Neural cell (in vitro differentiated cells): ENCODE measurements at regions not wholly inside any gene's neighbourhood (a gene's known extent, or its start where the extent isn't known, plus 50 kb on each side); places are given as distances from the start of the nearest gene placed in this dataset.

Experiments used
- H2AFZ ChIP-seq: fragments of 200-600, 300-800 bp; sonication (generic), shearing (Covaris generic); 2 replicates; pipeline ENCODE4 v1.6.0; 2014; ENCODE audit warnings: low read depth, mild to moderate bottlenecking, antibody characterized with exemption, low read length, moderate library complexity
- H3F3A ChIP-seq: fragments of 200-600 bp; shearing (Covaris generic); 2 replicates; pipeline ENCODE4 v1.6.1; 2016; ENCODE audit warnings: mild to moderate bottlenecking, moderate library complexity, mixed read lengths, antibody characterized with exemption, low read length; ENCODE audit not compliant: insufficient read depth, poor library complexity, severe bottlenecking
- H3K27ac ChIP-seq: fragments of 200-600, 300-800 bp; sonication (generic), shearing (Covaris generic); 2 replicates; pipeline ENCODE4 v1.5.1; 2014; ENCODE audit warnings: mild to moderate bottlenecking, low read length, moderate library complexity
- H3K27me3 ChIP-seq: fragments of 300-800, 200-600 bp; sonication (generic), shearing (Covaris generic); 2 replicates; pipeline ENCODE4 v1.6.0; 2014; ENCODE audit warnings: mild to moderate bottlenecking, low read depth, low read length, moderate library complexity; ENCODE audit not compliant: insufficient read depth
- H3K36me3 ChIP-seq: fragments of 300-800, 200-600 bp; sonication (generic), shearing (Covaris generic); 2 replicates; pipeline ENCODE4 v1.5.1; 2014; ENCODE audit warnings: mild to moderate bottlenecking, antibody characterized with exemption, low read length, moderate library complexity; ENCODE audit not compliant: insufficient read depth
- H3K4me2 ChIP-seq: fragments of 300-800, 200-600 bp; sonication (generic), shearing (Covaris generic); 2 replicates; pipeline ENCODE4 v1.6.0; 2014; ENCODE audit warnings: mild to moderate bottlenecking, low read length
- H3K4me3 ChIP-seq: fragments of 300-800, 200-600 bp; sonication (generic), shearing (Covaris generic); 2 replicates; pipeline ENCODE4 v1.5.1; 2014; ENCODE audit warnings: mild to moderate bottlenecking, low read length, moderate library complexity
- H3K79me2 ChIP-seq: fragments of 200-600 bp; shearing (Covaris generic); replicated peaks from 2 replicates; pipeline ENCODE4 v1.6.0; 2014; ENCODE audit warnings: mild to moderate bottlenecking, low read length, moderate library complexity; ENCODE audit not compliant: insufficient read depth
- H3K9ac ChIP-seq: fragments of 300-800, 200-600 bp; sonication (generic), shearing (Covaris generic); 2 replicates; pipeline ENCODE4 v1.6.1; 2016; ENCODE audit warnings: mild to moderate bottlenecking, low read length, mixed read lengths
- H3K9me2 ChIP-seq: fragments of 200-600 bp; shearing (Covaris generic); 2 replicates; pipeline ENCODE4 v1.6.1; 2016; ENCODE audit warnings: mild to moderate bottlenecking, low read length, mixed read lengths; ENCODE audit not compliant: insufficient read depth
- H3K9me3 ChIP-seq: fragments of 200-600, 300-800 bp; sonication (generic), shearing (Covaris generic); 2 replicates; pipeline ENCODE4 v1.6.1; 2016; ENCODE audit warnings: mild to moderate bottlenecking, mixed run types, low read length, moderate library complexity, mixed read lengths
- H4K20me1 ChIP-seq: fragments of 200-600 bp; shearing (Covaris generic); 2 replicates; pipeline ENCODE4 v1.6.1; 2016; ENCODE audit warnings: mild to moderate bottlenecking, mixed run types; ENCODE audit not compliant: insufficient read depth
- EP300 ChIP-seq: fragments of 450-650 bp; conservative IDR thresholded peaks from 2 replicates; pipeline ENCODE4 v1.6.1; 2014; ENCODE audit warnings: antibody characterized with exemption, mild to moderate bottlenecking, moderate library complexity; ENCODE audit not compliant: poor library complexity, severe bottlenecking
- EZH2 ChIP-seq: fragments of 200-600, 300-800 bp; shearing (Covaris generic), sonication (generic); IDR thresholded peaks from 2 replicates; pipeline ENCODE4 v1.6.1; 2014; ENCODE audit warnings: antibody characterized with exemption, low read length, borderline replicate concordance, mild to moderate bottlenecking; ENCODE audit not compliant: insufficient read depth, poor library complexity, severe bottlenecking
- MXI1 ChIP-seq: fragments of 450-650 bp; conservative IDR thresholded peaks from 2 replicates; pipeline ENCODE4 v1.6.1; 2014; ENCODE audit warnings: antibody characterized with exemption, mild to moderate bottlenecking; ENCODE audit not compliant: poor library complexity, severe bottlenecking
- POLR2AphosphoS5 ChIP-seq: IDR thresholded peaks from 2 replicates; pipeline ENCODE4 v1.6.1; 2012
- RAD21 ChIP-seq: fragments of 450-650 bp; conservative IDR thresholded peaks from 2 replicates; pipeline ENCODE4 v1.6.1; 2014; ENCODE audit warnings: antibody characterized with exemption, mild to moderate bottlenecking, moderate library complexity
- TAF1 ChIP-seq: IDR thresholded peaks from 2 replicates; pipeline ENCODE4 v1.6.1; 2012; ENCODE audit warnings: low read depth
- TF ChIP-seq, protein P1 (sequence below): IDR thresholded peaks from 2 replicates; pipeline ENCODE4 v1.6.1; 2012; ENCODE audit warnings: borderline replicate concordance
- TF ChIP-seq, protein P2 (sequence below): fragments of 450-650 bp; IDR thresholded peaks from 2 replicates; pipeline ENCODE4 v1.5.1; 2014; ENCODE audit warnings: antibody characterized with exemption, mild to moderate bottlenecking, moderate library complexity; ENCODE audit not compliant: poor library complexity, severe bottlenecking

DNA sequence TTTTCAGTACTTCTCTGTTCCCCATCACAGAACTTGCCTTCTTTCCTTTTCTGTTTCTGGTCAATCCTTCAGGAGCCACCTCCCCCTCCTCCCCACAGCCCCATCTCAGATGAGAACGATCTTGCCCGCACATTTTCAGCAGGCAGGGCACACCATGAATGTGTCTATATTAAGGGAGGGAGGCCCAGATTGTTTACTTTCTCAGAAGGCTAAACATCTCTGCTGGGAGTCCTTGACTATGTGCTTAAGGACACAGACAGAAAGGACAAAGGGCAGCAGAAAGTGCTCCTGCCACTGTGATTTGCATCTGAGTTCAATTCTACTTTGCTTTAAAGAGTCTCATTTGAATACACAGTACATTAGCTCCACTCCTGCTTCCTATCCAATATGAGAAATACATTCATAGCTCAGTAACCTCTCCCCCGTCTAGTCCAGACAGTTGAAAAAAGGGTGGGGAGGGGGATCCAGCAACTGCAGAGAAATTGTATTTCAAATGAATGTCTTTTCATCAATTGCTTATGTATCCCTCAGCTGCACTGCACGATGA lies 175.0 kb upstream of the PARD3B start:
- Histone ChIP-seq H4K20me1 (no peaks in the 10 kb centered on the region), H3K79me2 (no peaks in the 10 kb centered on the region), H3K9me3 (no peaks in the 10 kb centered on the region), H3K4me3 (no peak overlapping the region), H3K9ac (peak overlapping the region; percentile 7), H3K9me2 (no peaks in the 10 kb centered on the region), H3K27ac (peak overlapping the region; percentile 50), H2AFZ (peak overlapping the region; percentile 1), H3K4me2 (no peak overlapping the region), H3F3A (no peaks in the 10 kb centered on the region), H3K27me3 (no peaks in the 10 kb centered on the region), H3K36me3 (no peaks in the 10 kb centered on the region)
- no peak for TF ChIP-seq RAD21
- no peak for TF ChIP-seq MXI1
- TF ChIP-seq, protein P1, sequence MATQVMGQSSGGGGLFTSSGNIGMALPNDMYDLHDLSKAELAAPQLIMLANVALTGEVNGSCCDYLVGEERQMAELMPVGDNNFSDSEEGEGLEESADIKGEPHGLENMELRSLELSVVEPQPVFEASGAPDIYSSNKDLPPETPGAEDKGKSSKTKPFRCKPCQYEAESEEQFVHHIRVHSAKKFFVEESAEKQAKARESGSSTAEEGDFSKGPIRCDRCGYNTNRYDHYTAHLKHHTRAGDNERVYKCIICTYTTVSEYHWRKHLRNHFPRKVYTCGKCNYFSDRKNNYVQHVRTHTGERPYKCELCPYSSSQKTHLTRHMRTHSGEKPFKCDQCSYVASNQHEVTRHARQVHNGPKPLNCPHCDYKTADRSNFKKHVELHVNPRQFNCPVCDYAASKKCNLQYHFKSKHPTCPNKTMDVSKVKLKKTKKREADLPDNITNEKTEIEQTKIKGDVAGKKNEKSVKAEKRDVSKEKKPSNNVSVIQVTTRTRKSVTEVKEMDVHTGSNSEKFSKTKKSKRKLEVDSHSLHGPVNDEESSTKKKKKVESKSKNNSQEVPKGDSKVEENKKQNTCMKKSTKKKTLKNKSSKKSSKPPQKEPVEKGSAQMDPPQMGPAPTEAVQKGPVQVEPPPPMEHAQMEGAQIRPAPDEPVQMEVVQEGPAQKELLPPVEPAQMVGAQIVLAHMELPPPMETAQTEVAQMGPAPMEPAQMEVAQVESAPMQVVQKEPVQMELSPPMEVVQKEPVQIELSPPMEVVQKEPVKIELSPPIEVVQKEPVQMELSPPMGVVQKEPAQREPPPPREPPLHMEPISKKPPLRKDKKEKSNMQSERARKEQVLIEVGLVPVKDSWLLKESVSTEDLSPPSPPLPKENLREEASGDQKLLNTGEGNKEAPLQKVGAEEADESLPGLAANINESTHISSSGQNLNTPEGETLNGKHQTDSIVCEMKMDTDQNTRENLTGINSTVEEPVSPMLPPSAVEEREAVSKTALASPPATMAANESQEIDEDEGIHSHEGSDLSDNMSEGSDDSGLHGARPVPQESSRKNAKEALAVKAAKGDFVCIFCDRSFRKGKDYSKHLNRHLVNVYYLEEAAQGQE: no peak
- no peak for TF ChIP-seq POLR2AphosphoS5
- no peak for TF ChIP-seq EP300

DNA sequence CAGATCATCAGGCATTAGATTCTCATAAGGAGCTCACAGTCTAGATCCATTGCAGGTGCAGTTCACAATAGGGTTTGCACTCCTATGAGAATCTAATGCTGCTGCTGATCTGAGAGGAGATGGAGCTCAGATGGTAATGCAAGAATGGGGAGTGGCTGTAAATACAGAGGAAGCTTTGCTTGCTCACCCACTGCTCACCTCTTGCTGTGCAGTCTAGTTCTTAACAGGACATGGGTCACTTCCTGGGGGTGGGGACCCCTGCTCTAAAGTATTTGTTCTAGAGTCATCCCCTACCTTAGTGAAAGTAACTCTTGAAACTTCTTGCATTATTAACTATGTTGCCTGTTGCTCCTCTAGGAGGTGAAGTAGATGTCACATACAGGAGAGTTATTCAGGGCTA lies 171.3 kb upstream of the PARD3B start:
- no peak overlapping the region for H3K9ac ChIP-seq
- H3K9me3 ChIP-seq: no peaks in the 10 kb centered on the region
- TF ChIP-seq POLR2AphosphoS5: no peak
- TF ChIP-seq RAD21: no peak
- no peak for TF ChIP-seq TAF1
- TF ChIP-seq, protein P2, sequence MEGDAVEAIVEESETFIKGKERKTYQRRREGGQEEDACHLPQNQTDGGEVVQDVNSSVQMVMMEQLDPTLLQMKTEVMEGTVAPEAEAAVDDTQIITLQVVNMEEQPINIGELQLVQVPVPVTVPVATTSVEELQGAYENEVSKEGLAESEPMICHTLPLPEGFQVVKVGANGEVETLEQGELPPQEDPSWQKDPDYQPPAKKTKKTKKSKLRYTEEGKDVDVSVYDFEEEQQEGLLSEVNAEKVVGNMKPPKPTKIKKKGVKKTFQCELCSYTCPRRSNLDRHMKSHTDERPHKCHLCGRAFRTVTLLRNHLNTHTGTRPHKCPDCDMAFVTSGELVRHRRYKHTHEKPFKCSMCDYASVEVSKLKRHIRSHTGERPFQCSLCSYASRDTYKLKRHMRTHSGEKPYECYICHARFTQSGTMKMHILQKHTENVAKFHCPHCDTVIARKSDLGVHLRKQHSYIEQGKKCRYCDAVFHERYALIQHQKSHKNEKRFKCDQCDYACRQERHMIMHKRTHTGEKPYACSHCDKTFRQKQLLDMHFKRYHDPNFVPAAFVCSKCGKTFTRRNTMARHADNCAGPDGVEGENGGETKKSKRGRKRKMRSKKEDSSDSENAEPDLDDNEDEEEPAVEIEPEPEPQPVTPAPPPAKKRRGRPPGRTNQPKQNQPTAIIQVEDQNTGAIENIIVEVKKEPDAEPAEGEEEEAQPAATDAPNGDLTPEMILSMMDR: no peak
- no peak for TF ChIP-seq EZH2
- TF ChIP-seq MXI1: no peak
- TF ChIP-seq, protein P1: no peak
- no peaks in the 10 kb centered on the region for H3F3A ChIP-seq
- H3K9me2 ChIP-seq: no peaks in the 10 kb centered on the region
- no peak overlapping the region for H3K27ac ChIP-seq
- H3K79me2 ChIP-seq: no peaks in the 10 kb centered on the region
- no peaks in the 10 kb centered on the region for H4K20me1 ChIP-seq
- H3K36me3 ChIP-seq: no peaks in the 10 kb centered on the region
- H3K4me3 ChIP-seq: no peak overlapping the region
- H3K27me3 ChIP-seq: no peaks in the 10 kb centered on the region
- H3K4me2 ChIP-seq: no peak overlapping the region
- no peak overlapping the region for H2AFZ ChIP-seq
